ENCODE measurements at regions not wholly inside any gene's neighbourhood (a gene's known extent, or its start where the extent isn't known, plus 50 kb on each side); places are given as distances from the start of the nearest gene placed in this dataset.

- TF ChIP-seq CTCF (IDR thresholded peaks at IDR 0.05; ENCODE audit: borderline replicate concordance, insufficient read depth, low read depth, low read length) = no peak
- H3K4me3 ChIP-seq (ENCODE audit: low read depth, low read length) = no peak overlapping the region
Observed at GRCh38 chr21:28252928-28253327, 739.7 kb downstream of the LTN1 start.

DNA sequence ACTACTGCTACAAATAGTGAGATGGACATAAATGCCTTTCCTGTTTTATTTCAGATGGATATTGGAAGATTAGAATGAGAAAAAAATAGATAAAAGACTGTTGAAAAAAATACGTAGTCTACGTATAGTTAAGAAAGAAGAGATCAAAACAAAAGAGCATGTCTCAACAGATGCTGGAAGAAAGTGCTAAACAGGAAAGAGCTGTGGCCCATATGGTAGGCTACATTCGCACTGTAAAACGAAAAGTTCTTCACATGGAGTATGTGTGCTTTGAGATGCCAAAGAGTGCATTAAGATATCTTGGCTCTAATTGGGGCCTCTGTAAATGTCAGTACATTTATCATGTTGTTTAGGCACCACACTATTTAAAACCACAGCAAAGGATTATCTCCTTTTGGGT, 741.7 kb downstream of the LTN1 start:
- no peak overlapping the region for H3K4me3 ChIP-seq (ENCODE audit: low read depth, low read length)
- TF ChIP-seq CTCF (IDR thresholded peaks at IDR 0.05; ENCODE audit: borderline replicate concordance, insufficient read depth, low read depth, low read length) = no peak

- TF ChIP-seq CTCF (IDR thresholded peaks at IDR 0.05; ENCODE audit: borderline replicate concordance, insufficient read depth, low read depth, low read length) = no peak
- no peak overlapping the region for H3K4me3 ChIP-seq (ENCODE audit: low read depth, low read length)
Observed at GRCh38 chr21:28247454-28248020, 745.1 kb downstream of the LTN1 start.

- TF ChIP-seq CTCF (IDR thresholded peaks at IDR 0.05; ENCODE audit: borderline replicate concordance, insufficient read depth, low read depth, low read length) = no peak
- H3K4me3 ChIP-seq (ENCODE audit: low read depth, low read length) = no peak overlapping the region
Observed at GRCh38 chr21:28240586-28240985, 752.1 kb downstream of the LTN1 start.

DNA sequence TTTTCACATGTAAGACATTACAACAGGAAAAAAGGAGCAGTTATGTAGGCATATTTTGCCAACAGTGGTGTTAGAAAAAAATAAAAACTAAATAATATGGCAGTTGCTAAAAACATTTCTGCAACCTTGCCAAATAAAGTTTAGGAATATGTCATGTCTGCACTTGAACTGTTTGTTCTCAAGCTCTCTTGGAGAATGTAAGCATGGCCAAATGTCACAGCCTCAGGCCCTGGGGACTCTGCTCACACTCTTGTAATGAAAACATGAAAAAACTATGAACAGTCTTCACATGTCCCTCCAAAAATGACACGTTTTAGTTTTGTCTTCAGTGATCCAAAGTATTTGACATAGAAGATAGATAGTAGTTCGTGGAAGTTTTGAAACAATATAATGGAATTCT, 753.3 kb downstream of the LTN1 start:
- no peak overlapping the region for H3K4me3 ChIP-seq (ENCODE audit: low read depth, low read length)
- no peak for TF ChIP-seq CTCF (IDR thresholded peaks at IDR 0.05; ENCODE audit: borderline replicate concordance, insufficient read depth, low read depth, low read length)

DNA sequence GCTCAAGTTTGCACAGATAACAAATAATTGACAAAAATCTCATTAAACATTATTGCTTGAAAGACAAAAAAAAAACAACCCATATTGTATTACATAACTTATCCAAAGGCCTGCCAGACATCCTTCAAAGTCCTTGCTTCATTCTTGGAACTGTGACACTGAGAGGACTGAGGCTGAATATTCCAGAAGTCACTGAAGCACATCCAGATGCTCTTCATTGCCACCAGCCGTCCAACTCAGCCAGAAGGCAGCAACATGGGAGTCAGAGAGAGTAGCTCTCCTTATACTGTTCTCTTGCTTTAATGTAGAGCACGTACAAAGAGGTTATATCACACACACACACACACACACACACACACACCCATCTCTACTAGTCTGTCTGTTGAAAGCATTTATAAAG, 755.0 kb downstream of the LTN1 start:
- no peak overlapping the region for H3K4me3 ChIP-seq (ENCODE audit: low read depth, low read length)
- no peak for TF ChIP-seq CTCF (IDR thresholded peaks at IDR 0.05; ENCODE audit: borderline replicate concordance, insufficient read depth, low read depth, low read length)

GRCh38 chr21:28235169-28235895, 757.3 kb downstream of the LTN1 start:
- TF ChIP-seq CTCF (IDR thresholded peaks at IDR 0.05; ENCODE audit: borderline replicate concordance, insufficient read depth, low read depth, low read length) = no peak
- H3K4me3 ChIP-seq (ENCODE audit: low read depth, low read length) = no peak overlapping the region
